ENCODE measurements at regions not wholly inside any gene's neighbourhood (a gene's known extent, or its start where the extent isn't known, plus 50 kb on each side); places are given as distances from the start of the nearest gene placed in this dataset.

- Histone ChIP-seq H3K4me1 (ENCODE audit: insufficient read depth, low read length, poor library complexity, severe bottlenecking) (no peaks in the 10 kb centered on the region), H3K4me3 (ENCODE audit: low read depth, low read length, poor library complexity, severe bottlenecking) (no peak overlapping the region), H3K27me3 (replicated peaks; ENCODE audit: insufficient read depth, low read depth, low read length, poor library complexity) (peaks cover 30% of the 10 kb centered on the region), H3K27ac (ENCODE audit: low read depth, low read length, poor library complexity, severe bottlenecking) (no peak overlapping the region), H3K36me3 (ENCODE audit: insufficient read depth, low read length, poor library complexity, severe bottlenecking) (no peaks in the 10 kb centered on the region), H3K9me3 (ENCODE audit: low read depth, low read length, poor library complexity, severe bottlenecking) (no peaks in the 10 kb centered on the region)
- peak; percentile 35 for DNase-seq (ENCODE audit: low spot score)
- no TSS peak for BruUV-seq (replicated peaks)
- intact Hi-C loops (cut with micrococcal nuclease; ENCODE audit: unreplicated experiment), result loop anchor here (5.0 to 10.0 kb wide), 2 partner anchors 100 to 608 kb away; no protein-coding TSS in a partner anchor
- ChIA-PET POLR2A (ENCODE audit: low non-redundant PET) (no interaction called here), CTCF (no interaction called here)
- TF ChIP-seq, protein P1, sequence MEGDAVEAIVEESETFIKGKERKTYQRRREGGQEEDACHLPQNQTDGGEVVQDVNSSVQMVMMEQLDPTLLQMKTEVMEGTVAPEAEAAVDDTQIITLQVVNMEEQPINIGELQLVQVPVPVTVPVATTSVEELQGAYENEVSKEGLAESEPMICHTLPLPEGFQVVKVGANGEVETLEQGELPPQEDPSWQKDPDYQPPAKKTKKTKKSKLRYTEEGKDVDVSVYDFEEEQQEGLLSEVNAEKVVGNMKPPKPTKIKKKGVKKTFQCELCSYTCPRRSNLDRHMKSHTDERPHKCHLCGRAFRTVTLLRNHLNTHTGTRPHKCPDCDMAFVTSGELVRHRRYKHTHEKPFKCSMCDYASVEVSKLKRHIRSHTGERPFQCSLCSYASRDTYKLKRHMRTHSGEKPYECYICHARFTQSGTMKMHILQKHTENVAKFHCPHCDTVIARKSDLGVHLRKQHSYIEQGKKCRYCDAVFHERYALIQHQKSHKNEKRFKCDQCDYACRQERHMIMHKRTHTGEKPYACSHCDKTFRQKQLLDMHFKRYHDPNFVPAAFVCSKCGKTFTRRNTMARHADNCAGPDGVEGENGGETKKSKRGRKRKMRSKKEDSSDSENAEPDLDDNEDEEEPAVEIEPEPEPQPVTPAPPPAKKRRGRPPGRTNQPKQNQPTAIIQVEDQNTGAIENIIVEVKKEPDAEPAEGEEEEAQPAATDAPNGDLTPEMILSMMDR (conservative IDR thresholded peaks at IDR 0.05; ENCODE audit: low read depth, low read length), result peak; percentile 57
- TF ChIP-seq EZH2 (IDR thresholded peaks at IDR 0.05; ENCODE audit: borderline replicate concordance, low read depth, low read length, poor library complexity, severe bottlenecking), result no peak
Measured at GRCh38 chrX:25442499-25442898, 426.7 kb upstream of the ARX start.

GRCh38 chrX:25433307-25433706 is 417.5 kb upstream of the ARX start:
- Histone ChIP-seq H3K4me3 (ENCODE audit: low read depth, low read length, poor library complexity, severe bottlenecking) (no peak overlapping the region), H3K27me3 (replicated peaks; ENCODE audit: insufficient read depth, low read depth, low read length, poor library complexity) (peaks cover 31% of the 10 kb centered on the region), H3K27ac (ENCODE audit: low read depth, low read length, poor library complexity, severe bottlenecking) (no peak overlapping the region), H3K4me1 (ENCODE audit: insufficient read depth, low read length, poor library complexity, severe bottlenecking) (no peaks in the 10 kb centered on the region), H3K9me3 (ENCODE audit: low read depth, low read length, poor library complexity, severe bottlenecking) (no peaks in the 10 kb centered on the region), H3K36me3 (ENCODE audit: insufficient read depth, low read length, poor library complexity, severe bottlenecking) (no peaks in the 10 kb centered on the region)
- POLR2A ChIA-PET (ENCODE audit: low non-redundant PET), result no interaction called here
- BruUV-seq (replicated peaks), result no TSS peak
- DNase-seq (ENCODE audit: low spot score), result no peak
- intact Hi-C loops (cut with micrococcal nuclease; ENCODE audit: unreplicated experiment), result no loop called here
- TF ChIP-seq, protein P1 (conservative IDR thresholded peaks at IDR 0.05; ENCODE audit: low read depth, low read length), result no peak
- no peak for TF ChIP-seq EZH2 (IDR thresholded peaks at IDR 0.05; ENCODE audit: borderline replicate concordance, low read depth, low read length, poor library complexity, severe bottlenecking)
- CTCF ChIA-PET, result no interaction called here

DNA sequence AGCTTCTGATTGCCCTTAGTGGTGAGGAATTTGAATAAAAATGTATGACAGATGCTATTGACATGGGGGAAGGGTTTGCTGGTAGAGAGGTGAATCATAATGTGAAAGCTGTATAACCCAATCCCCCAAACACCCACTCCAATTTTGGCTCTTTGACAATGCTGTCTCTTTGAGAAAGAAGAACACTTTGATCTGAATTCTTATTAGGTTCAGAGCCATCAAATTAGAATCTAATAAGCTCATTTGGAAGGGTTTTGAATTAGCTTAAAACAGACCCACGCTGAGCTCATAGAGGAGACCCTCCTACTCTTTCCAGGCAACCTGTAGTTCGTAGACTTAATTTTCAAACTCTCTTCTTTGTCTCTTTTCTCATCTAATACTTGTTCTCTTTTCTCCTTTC is 416.6 kb upstream of the ARX start:
- Histone ChIP-seq H3K4me1 (ENCODE audit: insufficient read depth, low read length, poor library complexity, severe bottlenecking) (no peaks in the 10 kb centered on the region), H3K27me3 (replicated peaks; ENCODE audit: insufficient read depth, low read depth, low read length, poor library complexity) (peaks cover 29% of the 10 kb centered on the region), H3K4me3 (ENCODE audit: low read depth, low read length, poor library complexity, severe bottlenecking) (no peak overlapping the region), H3K9me3 (ENCODE audit: low read depth, low read length, poor library complexity, severe bottlenecking) (no peaks in the 10 kb centered on the region), H3K27ac (ENCODE audit: low read depth, low read length, poor library complexity, severe bottlenecking) (no peak overlapping the region), H3K36me3 (ENCODE audit: insufficient read depth, low read length, poor library complexity, severe bottlenecking) (no peaks in the 10 kb centered on the region)
- CTCF ChIA-PET, result no interaction called here
- no TSS peak for BruUV-seq (replicated peaks)
- intact Hi-C loops (cut with micrococcal nuclease; ENCODE audit: unreplicated experiment), result no loop called here
- DNase-seq (ENCODE audit: low spot score), result no peak
- no peak for TF ChIP-seq EZH2 (IDR thresholded peaks at IDR 0.05; ENCODE audit: borderline replicate concordance, low read depth, low read length, poor library complexity, severe bottlenecking)
- TF ChIP-seq, protein P1 (conservative IDR thresholded peaks at IDR 0.05; ENCODE audit: low read depth, low read length), result no peak
- POLR2A ChIA-PET (ENCODE audit: low non-redundant PET), result interaction anchor here (0.6 kb wide), 1 partner anchor 963 kb away, joined by 3 read pairs; no protein-coding TSS in a partner anchor

Measured in A673 (cell line).